ENCODE measurements at regions not wholly inside any gene's neighbourhood (a gene's known extent, or its start where the extent isn't known, plus 50 kb on each side); places are given as distances from the start of the nearest gene placed in this dataset.

DNA sequence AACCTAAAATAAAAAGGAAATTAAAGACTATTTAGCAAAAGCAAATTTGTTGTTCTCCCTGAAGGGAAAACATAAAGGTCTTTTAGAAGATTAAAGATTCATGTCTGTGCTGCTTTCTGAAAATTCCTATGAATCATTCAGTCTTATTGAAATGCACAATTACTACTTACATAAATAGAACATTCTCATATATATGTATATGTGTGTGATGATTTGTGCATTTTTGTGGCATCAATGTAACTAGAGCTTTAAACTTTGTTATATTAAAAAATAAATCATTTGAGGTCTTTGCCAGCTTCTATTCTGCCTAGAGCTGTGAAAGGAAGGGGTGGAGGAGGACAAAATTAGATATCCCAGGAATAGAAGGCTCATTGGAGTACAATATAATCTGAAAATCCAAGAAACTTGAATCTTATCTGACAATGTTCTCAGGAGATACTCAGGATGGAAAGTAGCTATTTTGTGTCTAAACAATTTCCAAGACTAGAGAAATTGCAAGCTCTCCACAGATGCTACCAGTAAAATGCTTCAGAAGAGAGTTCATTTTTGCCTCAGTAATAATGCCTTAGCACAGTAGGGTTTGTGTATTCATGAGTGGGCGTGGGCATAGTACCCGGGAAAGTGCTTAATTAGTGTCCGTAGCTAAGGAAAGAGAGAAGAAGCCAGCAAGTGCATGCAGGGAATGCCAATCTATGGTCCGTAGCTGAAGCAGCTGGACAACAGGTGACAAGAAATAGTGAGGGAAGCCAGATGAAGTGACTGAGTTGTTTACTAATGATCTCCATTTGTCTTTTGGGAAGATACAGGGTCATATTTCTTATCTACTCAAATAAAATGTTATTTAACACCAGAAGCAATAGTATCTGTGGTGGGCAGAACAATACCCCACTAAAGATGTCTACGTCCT lies 395.5 kb upstream of the NBEA start:
- no peak for DNase-seq (ENCODE audit: low read depth in 2 of 2)

DNA sequence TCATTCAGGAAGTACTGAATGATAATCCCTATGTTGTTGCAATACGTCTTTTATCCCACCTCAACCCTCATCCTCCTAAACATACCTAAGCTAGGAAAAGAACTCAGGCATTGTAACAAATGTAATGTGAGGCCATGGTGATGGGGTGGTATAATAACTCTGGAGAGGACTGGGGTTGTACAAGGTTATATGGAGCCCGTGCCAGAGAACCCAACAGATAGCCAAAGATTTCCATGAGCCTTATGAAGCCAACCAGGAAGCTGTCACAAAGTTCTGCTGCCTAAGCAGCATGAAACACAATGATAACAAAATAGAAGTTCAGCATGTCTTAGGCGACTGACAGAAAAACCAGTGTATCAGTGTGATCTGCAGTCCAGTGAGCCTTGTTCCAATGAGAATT lies 394.1 kb upstream of the NBEA start:
- DNase-seq (ENCODE audit: low read depth in 2 of 2): no peak

DNA sequence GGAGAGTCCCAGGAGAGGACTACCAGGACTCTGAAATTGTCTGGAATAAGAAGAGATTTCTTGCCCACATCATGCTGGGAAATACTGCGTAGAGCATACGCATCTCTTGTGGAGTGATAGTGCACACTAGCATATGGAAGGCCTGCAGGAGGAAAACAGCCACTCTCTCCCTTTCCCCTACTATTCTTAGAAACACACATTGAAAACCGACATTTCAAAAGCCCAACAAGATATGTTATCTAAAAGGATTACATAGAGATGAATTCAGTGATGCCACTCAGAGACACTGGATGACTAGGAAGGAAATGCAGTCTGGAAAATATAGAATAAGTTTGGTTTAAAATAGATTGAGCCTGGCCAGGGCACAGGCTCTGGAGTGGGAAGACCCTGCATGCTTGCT lies 388.7 kb upstream of the NBEA start:
- DNase-seq (ENCODE audit: low read depth in 2 of 2): no peak

DNA sequence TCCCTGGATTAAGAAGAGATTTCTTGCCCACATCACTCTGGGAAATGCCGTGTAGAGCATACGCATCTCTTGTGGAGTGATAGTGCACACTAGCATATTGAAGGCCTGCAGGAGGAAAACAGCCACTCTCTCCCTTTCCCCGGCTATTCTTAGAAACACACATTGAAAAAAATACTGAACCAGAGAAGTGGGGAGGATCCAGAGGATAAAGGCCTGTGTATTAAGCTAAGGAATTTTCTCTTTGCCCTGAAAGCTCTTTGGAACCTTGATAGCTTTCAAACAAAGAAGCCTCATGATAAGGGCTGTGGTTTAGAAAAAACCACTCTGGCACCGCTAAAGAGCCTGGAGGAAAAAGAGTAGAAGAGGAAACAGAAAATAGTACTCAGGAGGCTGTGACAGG lies 386.1 kb upstream of the NBEA start:
- DNase-seq (ENCODE audit: low read depth in 2 of 2): no peak

DNA sequence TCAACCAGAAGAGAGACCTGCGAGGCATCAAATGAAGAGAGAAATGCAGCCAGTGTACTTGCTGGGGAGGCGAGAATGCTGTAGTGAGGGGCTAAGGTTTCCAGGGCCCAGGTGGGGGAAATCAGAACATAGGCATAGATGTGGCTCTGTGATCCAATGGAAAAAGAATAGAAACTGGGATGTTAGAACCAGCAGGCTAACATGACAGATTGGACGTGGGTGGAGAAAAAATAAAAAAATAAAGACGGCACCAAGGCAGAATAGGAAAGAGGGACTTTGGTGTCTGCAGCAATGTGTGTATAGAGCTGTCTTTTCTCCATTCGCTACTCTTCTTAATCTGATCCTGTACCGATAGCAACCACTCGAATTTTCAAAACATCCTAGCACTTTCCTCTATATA lies 381.0 kb upstream of the NBEA start:
- no peak for DNase-seq (ENCODE audit: low read depth in 2 of 2)

DNA sequence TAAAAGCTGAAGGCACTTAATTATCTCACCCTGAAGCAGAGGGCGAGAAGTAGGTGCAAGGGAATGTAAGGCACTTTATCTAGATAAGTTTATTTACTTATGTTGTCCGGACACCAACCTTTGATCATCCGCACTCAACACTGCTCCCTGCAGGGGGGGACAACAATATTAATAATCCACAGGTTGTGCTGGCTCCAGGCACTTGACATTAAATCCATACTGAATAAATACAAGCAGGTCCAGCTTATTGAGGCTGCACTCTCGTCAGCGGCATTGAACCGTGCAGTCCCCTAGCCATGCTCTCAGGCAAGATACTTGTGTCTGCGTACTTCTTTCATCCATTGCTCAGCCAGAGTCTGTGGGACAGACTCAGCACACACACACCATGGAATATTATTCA lies 374.5 kb upstream of the NBEA start:
- no peak for DNase-seq (ENCODE audit: low read depth in 2 of 2)

DNA sequence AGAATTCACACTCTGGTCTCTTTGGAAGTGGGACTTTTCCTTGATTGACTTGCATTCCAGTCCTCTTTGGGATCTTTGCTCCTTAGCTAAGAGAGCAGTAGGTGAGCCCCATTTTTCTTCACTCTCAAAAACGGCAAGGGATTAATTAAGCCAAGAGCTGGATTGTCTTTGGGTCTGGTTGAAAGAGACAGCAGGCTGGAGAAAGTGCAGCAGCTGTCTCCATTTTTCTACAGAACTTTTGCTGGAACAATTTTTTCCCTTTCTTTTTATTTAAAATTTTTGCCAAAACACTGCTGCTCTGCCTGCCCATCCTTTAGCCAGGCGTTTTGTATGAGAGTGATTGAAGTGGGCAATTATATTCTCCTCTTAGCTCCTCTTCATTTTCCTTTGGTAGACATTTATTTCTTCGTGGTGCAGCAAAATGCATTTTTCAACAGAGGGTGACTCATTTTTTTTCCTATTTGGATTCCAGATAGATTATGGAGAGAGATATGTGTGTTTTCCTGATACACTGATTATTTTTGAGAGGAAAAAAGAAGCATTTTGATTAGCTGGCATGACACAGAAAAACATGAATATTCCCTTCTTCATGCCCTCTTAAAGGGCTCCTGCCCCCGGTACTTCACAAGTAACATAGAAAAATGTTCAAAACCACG lies 371.2 kb upstream of the NBEA start:
- DNase-seq (ENCODE audit: low read depth in 2 of 2): no peak

DNA sequence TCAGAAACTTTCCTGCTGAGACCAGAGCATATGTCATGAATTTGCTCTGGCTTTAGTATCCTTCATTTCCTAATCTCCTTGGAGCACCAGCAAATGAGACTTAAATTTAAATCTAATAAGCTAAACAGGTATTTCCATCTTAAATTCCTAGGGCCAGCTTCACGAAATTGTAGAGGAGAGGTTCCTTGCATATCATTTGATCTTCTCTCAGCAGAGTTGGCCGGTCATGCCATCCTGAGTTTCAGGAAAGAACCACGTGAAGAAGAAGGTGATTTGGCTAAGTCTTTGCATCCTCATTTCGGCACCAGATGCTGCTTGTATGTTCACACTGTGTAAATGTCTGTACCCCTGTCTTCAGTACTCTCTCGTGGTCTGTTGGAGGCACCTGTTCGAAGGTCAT lies 370.4 kb upstream of the NBEA start:
- no peak for DNase-seq (ENCODE audit: low read depth in 2 of 2)

DNA sequence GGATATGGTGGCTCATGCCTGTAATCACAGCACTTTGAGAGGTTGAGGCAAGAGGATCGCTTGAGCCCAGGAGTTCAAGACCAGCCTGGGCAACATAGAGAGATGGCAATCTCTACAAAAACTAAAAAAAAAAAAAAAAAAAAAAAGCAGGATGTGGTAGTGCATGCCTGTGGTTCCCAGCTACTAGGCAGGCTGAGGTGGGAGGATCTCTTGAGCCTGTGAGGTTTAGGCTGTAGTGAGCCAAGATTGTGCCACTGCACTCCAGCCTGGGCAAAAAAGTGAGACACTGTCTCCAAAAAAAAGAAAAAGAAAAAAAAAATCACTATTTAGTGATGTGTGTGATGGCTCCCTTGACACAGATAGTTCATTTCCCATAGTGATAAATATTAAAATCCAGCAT lies 365.0 kb upstream of the NBEA start:
- DNase-seq (ENCODE audit: low read depth in 2 of 2): no peak

DNA sequence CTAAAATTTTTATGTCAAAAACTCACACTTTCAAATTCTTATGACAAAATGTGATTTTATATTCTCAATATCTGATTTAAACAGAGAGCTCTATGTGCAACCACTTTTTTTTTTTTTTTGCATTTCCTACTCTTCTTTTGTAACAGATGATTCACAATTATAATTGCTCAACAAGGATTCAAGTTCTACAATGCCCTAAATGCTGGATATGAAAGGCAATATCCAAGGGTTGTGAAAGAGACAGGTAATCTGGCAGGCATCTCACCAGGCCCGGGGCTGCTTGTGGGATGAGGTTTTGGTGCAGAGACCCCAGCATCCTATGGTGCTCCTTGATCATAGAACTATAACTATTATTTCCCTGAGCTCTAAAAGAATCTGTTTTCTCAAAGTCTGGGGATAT lies 363.6 kb upstream of the NBEA start:
- no peak for DNase-seq (ENCODE audit: low read depth in 2 of 2)

DNA sequence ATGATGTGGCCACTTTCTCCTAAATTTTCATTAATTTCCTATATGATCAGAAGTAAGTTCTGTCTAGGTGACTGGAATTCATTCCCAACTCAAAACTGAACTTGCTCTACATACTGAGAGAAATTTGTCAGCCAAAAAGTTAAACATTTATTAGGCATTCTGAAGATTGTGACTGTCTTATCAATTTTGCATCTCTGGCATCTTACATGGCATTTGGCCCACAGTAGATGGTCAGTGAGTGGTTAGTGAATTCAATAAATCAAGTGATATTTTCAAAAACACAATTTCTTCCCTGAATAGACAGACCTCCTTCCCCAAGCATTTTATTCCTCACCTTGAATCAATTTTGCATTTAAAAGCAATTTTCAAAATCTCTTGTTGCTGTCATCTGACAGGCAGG lies 363.2 kb upstream of the NBEA start:
- DNase-seq (ENCODE audit: low read depth in 2 of 2): no peak

DNA sequence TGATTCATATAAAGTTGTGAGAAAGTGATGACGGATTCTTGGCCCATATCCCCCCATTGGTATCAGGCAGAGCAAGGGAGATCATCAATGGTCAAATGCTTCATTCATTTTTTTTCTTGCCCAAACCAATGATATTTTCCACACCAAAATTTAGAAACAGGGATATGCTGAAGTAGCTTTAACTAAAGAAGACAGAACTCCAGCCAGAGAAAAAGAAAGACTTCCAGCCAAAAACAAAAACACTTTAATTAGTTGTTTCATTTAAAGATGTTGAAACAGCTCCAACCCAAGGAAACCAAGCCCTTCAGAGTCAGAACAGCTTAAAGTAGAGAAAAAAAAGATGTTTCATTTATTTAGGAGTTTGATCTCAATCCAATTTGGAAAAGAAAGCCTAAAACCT lies 358.9 kb upstream of the NBEA start:
- DNase-seq (ENCODE audit: low read depth in 2 of 2): no peak

DNA sequence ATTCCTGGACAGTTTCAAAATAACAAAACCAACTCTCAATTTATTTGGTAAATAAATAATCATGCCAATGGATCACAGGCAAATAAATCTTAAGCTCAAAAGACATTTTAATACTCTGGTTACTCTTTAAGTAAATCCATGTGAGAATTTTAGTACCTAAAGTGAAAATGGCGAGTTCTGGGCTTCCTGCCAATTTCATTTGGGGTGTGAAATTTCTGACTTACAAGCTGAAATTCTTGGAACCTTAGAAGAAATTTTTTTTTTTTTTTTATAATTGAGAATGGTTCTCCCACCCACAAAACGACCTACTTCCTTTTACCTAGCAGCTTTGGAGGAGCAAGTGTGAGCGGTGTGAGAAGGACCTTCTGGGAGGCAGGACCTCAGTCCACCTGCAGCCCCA lies 354.5 kb upstream of the NBEA start:
- no peak for DNase-seq (ENCODE audit: low read depth in 2 of 2)

DNA sequence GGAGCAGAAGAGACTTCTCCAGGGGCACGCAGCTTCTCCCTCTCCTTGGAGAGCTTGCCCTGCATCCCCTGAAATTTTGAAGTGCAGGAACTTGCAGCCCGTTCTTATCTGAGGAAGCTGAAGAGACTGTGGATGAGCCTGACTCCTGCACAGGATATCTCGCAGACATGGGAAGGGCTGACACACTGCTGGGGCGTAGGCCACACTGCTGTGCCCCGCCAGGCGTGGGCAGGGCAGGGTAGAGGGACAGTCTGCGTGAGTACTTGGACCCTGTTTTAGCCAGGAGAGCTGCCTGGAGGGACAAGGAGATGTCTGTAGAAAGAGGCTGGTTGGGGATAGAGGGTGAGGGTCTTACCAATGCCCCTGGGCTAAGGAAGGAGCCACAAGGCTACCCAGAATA lies 353.7 kb upstream of the NBEA start:
- DNase-seq (ENCODE audit: low read depth in 2 of 2): no peak

DNA sequence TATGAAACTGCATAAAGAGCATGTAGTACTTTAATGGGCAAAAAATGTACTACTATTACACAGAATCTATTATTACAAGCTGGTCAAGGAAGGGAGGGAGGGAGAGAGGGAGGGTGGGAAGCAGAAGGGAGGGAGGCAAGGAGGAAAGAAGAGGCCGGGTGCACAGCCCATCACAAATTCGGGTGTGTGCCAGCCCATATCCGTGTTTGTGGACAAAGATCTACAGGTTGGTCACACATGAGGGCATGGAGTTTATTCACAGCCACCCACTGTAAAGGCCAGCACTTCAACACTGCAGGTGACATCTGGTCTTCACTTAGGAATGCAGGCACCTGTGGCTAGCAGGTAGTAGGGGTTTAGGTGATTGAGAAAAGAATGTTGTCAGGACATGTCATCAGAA lies 352.5 kb upstream of the NBEA start:
- no peak for DNase-seq (ENCODE audit: low read depth in 2 of 2)

DNA sequence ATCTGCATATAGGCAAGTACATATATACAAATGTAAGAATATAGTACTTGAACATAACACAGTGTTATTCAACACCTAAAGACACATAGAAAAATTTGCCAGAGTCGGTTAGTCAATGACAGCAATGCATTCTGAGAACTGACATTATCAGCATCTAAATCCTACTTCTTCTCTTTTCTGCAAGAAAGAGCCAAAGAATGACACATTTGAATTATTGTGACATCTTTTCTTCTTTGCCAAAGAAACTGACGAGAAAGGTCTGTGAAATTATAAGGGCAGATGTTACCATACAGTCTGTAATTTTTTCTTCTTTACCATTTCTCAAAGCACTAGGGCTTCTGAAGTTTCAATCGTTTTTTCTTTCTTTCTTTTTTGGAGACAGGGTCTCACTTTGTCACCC lies 350.9 kb upstream of the NBEA start:
- no peak for DNase-seq (ENCODE audit: low read depth in 2 of 2)

DNA sequence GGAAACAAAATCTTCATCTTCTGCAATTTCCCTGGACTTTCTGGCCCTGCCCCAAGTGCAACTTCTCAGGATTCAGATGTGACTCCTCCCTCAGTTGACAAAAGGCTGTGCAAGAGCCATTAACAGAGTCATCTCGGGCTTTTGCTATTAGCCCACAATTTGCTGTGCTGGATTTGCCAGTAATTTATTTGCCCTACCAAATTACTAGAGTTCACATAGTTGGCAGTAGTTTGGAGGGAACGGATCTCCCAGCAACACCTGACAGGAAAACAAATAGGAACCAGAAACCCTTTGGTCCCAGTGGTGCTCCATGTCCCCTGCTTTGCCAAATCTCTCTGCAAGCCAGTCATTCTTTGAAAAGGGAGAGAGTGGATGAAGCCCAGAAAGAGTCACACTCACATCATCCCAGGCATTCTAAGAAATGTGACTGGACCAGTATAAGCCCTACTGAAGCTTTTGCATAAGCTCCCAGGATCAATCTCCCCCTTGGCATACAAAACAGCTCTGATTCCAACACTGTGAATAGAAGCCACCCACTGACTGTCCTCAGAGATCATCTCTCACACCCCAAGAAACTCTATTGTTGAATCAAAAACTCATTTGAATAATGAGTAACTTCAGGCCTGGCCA lies 350.1 kb upstream of the NBEA start:
- DNase-seq (ENCODE audit: low read depth in 2 of 2): no peak

DNA sequence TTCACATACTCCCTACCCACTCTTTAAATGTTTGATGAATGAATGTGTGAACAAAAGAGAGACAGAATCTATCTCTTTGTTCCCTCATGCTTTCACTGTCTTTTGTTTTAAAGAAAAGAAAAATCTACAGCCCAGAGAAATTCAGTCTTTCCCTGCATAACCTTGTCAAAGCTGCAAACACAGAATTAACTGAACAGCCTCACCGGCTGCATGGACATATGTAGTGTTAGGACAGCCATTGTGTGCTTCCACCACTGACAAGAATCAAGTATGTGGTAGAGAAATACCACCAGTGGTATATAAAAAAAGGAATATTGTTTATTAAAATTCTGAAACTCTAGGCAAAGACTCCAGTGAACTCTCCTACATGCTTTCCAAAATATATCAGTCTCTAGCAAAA lies 348.4 kb upstream of the NBEA start:
- no peak for DNase-seq (ENCODE audit: low read depth in 2 of 2)

DNA sequence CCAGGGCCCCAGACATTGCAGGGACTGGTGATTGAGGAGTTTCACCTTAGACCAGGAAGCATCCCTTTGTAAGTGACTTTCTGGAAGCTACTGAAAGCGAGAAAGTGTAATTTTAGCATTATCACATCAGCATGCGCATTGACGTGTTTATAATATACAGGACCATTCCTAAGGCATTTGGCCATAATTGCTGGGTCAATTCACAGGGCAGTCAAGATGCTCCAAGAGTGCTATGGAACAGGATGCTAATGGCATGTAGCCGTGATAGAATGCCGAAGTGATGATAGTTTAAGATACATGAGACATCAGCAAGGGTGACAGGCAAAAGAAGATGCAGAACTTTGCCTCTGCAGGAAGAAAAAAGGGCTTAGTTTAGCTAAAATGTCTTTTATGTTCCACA lies 347.6 kb upstream of the NBEA start:
- no peak for DNase-seq (ENCODE audit: low read depth in 2 of 2)

DNA sequence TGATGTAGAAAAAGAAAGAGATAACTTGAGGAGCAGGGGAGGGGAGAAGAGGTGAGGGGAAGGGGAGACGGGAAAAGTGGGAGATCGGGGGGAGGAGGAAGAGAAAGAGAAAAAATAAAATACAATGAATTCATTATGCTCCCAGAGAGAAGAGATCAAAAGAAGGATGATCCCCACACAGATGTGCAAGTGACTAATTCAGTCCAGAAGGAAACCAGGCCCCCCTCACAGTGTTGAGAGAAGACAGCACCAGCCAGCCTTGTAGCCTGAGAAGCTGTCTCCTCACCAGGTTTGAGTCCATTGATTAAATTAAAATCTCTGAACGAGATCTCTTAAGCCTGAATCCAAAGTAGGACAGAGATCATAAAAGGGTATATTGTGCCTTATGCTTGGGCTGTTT lies 333.7 kb upstream of the NBEA start:
- DNase-seq (ENCODE audit: low read depth in 2 of 2): no peak

DNA sequence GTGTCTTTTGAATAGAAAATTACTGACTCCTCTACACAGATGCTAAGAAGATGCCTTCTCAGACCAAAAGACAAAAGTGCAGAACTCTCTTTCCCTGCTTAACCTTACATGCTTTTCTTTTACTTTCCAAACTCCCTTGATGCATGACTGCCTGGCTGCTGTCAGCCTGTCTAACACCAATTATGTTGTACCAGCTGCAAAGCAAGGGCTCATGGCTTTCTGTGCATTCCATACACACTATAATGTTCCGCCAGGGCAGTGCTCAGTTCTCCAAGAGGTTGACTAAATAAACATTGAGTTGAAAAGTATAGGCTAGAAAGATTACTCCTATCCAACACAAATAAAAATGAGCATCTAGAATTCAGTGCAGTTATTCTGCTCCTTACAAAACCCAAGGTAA lies 330.4 kb upstream of the NBEA start:
- DNase-seq (ENCODE audit: low read depth in 2 of 2): no peak

DNA sequence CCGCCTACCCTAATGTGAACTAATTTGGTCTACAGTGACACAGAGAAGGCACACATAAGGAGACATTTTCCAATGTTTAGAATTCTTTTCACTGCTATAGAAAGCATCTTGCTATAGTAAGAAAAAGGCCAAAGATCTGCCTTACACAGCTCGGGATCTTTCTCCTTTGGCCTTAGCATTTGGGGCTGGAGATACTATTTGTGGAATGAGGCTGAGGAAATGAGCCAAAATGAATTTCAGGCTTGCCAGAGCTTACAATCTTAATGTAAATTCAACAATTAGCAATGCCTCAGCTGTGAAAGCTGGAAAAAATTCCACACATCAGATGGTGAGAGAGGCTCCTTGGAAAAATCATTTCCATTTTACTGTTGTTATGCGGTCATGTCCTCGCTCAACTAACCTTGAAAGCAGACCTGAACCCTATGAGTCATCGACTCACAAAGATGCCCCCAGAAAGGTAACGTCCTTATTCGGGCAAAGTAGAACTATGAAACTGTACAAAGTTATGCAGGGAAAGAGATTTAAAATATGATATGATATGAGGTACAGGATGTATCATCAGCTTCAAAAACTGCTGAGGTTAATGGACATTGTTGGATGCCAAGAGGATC lies 324.5 kb upstream of the NBEA start:
- DNase-seq (ENCODE audit: low read depth in 2 of 2): no peak

DNA sequence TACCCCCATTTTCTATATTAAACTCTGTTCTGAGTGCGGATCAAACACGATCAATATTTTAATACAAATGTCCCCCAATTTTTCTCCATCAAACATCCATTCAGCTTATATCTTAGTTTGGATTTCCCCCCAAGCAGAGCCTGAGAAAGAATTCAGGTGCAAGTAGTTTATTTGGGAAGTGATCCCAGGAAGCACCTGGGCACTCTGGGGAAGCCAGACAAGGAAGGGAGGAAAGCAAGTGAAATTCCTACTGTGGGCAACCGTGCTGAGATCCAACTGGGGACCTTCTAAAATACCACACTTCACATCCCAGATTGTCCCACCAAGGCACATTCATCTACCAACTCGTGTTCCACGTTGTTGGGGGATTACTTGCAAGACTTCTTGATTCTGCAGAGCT lies 323.4 kb upstream of the NBEA start:
- DNase-seq (ENCODE audit: low read depth in 2 of 2): no peak

Data from stimulated activated CD4-positive, alpha-beta T cell treated with anti-CD3 and anti-CD28 coated beads, Interleukin-4, amount 100 ng/mL, for 48 hours (primary cell).